NCI-H526 (cell line): ENCODE measurements at regions not wholly inside any gene's neighbourhood (a gene's known extent, or its start where the extent isn't known, plus 50 kb on each side); places are given as distances from the start of the nearest gene placed in this dataset.

Experiments
- DNase-seq, 2 experiments: peaks; one replicate each; lab custom pipeline; 2025; lab: John Stamatoyannopoulos, UW

- no peak for DNase-seq
Observed at GRCh38 chr10:118537623-118538022, 57.8 kb downstream of the PRLHR start.

GRCh38 chr10:118534136-118534535 lies 61.3 kb downstream of the PRLHR start:
- no peak for DNase-seq

- DNase-seq = no peak
Observed at GRCh38 chr10:118531105-118531852, 64.2 kb downstream of the PRLHR start.

- DNase-seq = no peak
Observed at GRCh38 chr10:118528426-118528825, 67.0 kb downstream of the PRLHR start.

GRCh38 chr10:118523775-118524174 lies 71.7 kb downstream of the PRLHR start:
- no peak for DNase-seq

- no peak for DNase-seq
Observed at GRCh38 chr10:118522791-118523498, 72.5 kb downstream of the PRLHR start.

- no peak for DNase-seq
Observed at GRCh38 chr10:118521415-118522117, 73.9 kb downstream of the PRLHR start.

- no peak for DNase-seq
Observed at GRCh38 chr10:118520116-118520742, 75.2 kb downstream of the PRLHR start.

GRCh38 chr10:118518095-118518494 lies 77.4 kb downstream of the PRLHR start:
- no peak for DNase-seq

GRCh38 chr10:118516716-118517115 lies 78.7 kb downstream of the PRLHR start:
- no peak for DNase-seq

- DNase-seq = no peak
Observed at GRCh38 chr10:118513174-118513573, 82.3 kb downstream of the PRLHR start.

GRCh38 chr10:118511711-118512110 lies 83.7 kb downstream of the PRLHR start:
- no peak for DNase-seq

- DNase-seq = no peak
Observed at GRCh38 chr10:118508863-118509262, 86.6 kb downstream of the PRLHR start.

GRCh38 chr10:118508355-118508754 lies 87.1 kb downstream of the PRLHR start:
- DNase-seq = no peak

GRCh38 chr10:118506671-118507590 lies 88.5 kb downstream of the PRLHR start:
- DNase-seq = no peak

- DNase-seq = no peak
Observed at GRCh38 chr10:118505363-118505762, 90.1 kb downstream of the PRLHR start.

GRCh38 chr10:118504467-118505205 lies 90.8 kb downstream of the PRLHR start:
- DNase-seq = no peak

- DNase-seq = no peak
Observed at GRCh38 chr10:118504044-118504443, 91.4 kb downstream of the PRLHR start.

GRCh38 chr10:118503192-118503591 lies 92.3 kb downstream of the PRLHR start:
- DNase-seq = no peak

GRCh38 chr10:118501637-118502440 lies 93.6 kb downstream of the PRLHR start:
- no peak for DNase-seq
